Suprapubic skin (tissue), 4 donors: ENCODE measurements at regions not wholly inside any gene's neighbourhood (a gene's known extent, or its start where the extent isn't known, plus 50 kb on each side); places are given as distances from the start of the nearest gene placed in this dataset.

Experiments used
- DNase-seq, 2 donors: peaks; one replicate each; pipeline ENCODE4 v3.0.0-alpha.2; 2019; ENCODE audit warnings: low spot score in 2 of 2
- H3K27ac ChIP-seq: fragments of 200-600 bp; sonication (generic); one replicate; pipeline ENCODE4 v1.5.1; 2019
- H3K27me3 ChIP-seq: fragments of 200-600 bp; sonication (generic); one replicate; pipeline ENCODE4 v1.5.1; 2019
- H3K36me3 ChIP-seq: fragments of 200-600 bp; sonication (generic); one replicate; pipeline ENCODE4 v1.5.1; 2019
- H3K4me1 ChIP-seq: fragments of 200-600 bp; sonication (generic); one replicate; pipeline ENCODE4 v1.5.1; 2019
- H3K4me3 ChIP-seq: fragments of 200-600 bp; sonication (generic); one replicate; pipeline ENCODE4 v1.5.1; 2019; ENCODE audit warnings: mild to moderate bottlenecking
- H3K9me3 ChIP-seq: fragments of 200-600 bp; sonication (generic); one replicate; pipeline ENCODE4 v1.5.1; 2019
- CTCF ChIP-seq, 2 donors: fragments of 200-600 bp in 1 of 2; fragments of 450-650 bp in 1 of 2; sonication (generic) in 1 of 2; IDR thresholded peaks; one replicate each; pipeline ENCODE4 v1.5.1; 2016 to 2019; ENCODE audit warnings: antibody characterized with exemption in 2 of 2, mild to moderate bottlenecking in 1 of 2, moderate library complexity in 1 of 2
- EP300 ChIP-seq: sonication (generic); formaldehyde crosslinking; IDR thresholded peaks from one replicate; pipeline ENCODE4 v1.6.1; 2017; ENCODE audit warnings: antibody characterized with exemption
- POLR2A ChIP-seq, 2 donors: fragments of 450-650 bp; IDR thresholded peaks; one replicate each; pipeline ENCODE4 v1.6.1; 2017; ENCODE audit warnings: antibody characterized with exemption in 2 of 2, mild to moderate bottlenecking in 2 of 2, moderate library complexity in 2 of 2
- POLR2AphosphoS5 ChIP-seq, 3 donors: sonication (generic); formaldehyde crosslinking; IDR thresholded peaks; one replicate each; pipeline ENCODE4 v1.6.1; 2017; ENCODE audit warnings: antibody characterized with exemption in 3 of 3
- WGBS: methylation state at CpG from one replicate; pipeline ENCODE4 v1.1.5; 2018; 5-methylcytosine and 5-hydroxymethylcytosine counted together

GRCh38 chr15:97528238-97528637 is 432.3 kb upstream of the ARRDC4 start:
- TF ChIP-seq CTCF (IDR thresholded peaks at IDR 0.05) (no peak), EP300 (no peak), POLR2AphosphoS5 (IDR thresholded peaks at IDR 0.05) (no peak), POLR2A (IDR thresholded peaks at IDR 0.05) (no peak)
- H3K4me1 ChIP-seq, result no peaks in the 10 kb centered on the region
- no peaks in the 10 kb centered on the region for H3K27me3 ChIP-seq
- no peak overlapping the region for H3K27ac ChIP-seq
- no peak overlapping the region for H3K4me3 ChIP-seq
- H3K9me3 ChIP-seq, result no peaks in the 10 kb centered on the region
- no peaks in the 10 kb centered on the region for H3K36me3 ChIP-seq
- WGBS, result 78% methylated on average over 4 of the region's 4 CpGs
- DNase-seq, result no peak

- WGBS, result 48% methylated on average over 1 of the region's 1 CpG
- no peak for DNase-seq
- H3K36me3 ChIP-seq, result no peaks in the 10 kb centered on the region
- no peaks in the 10 kb centered on the region for H3K4me1 ChIP-seq
- H3K27me3 ChIP-seq, result no peaks in the 10 kb centered on the region
- TF ChIP-seq EP300 (no peak), CTCF (IDR thresholded peaks at IDR 0.05) (no peak), POLR2A (IDR thresholded peaks at IDR 0.05) (no peak), POLR2AphosphoS5 (IDR thresholded peaks at IDR 0.05) (no peak)
- no peak overlapping the region for H3K27ac ChIP-seq
- H3K9me3 ChIP-seq, result peaks cover 17% of the 10 kb centered on the region
- no peak overlapping the region for H3K4me3 ChIP-seq
Measured at GRCh38 chr15:97545799-97546198, 414.7 kb upstream of the ARRDC4 start.

- WGBS, result 53% methylated on average over 2 of the region's 2 CpGs
- Histone ChIP-seq H3K36me3 (no peaks in the 10 kb centered on the region), H3K4me3 (no peak overlapping the region), H3K9me3 (peaks cover 17% of the 10 kb centered on the region), H3K27me3 (no peaks in the 10 kb centered on the region), H3K4me1 (no peaks in the 10 kb centered on the region), H3K27ac (no peak overlapping the region)
- no peak for DNase-seq
- TF ChIP-seq EP300, result no peak
- no peak for TF ChIP-seq POLR2A (IDR thresholded peaks at IDR 0.05)
- TF ChIP-seq CTCF (IDR thresholded peaks at IDR 0.05), result no peak
- TF ChIP-seq POLR2AphosphoS5 (IDR thresholded peaks at IDR 0.05), result no peak
Measured at GRCh38 chr15:97547381-97547780, 413.1 kb upstream of the ARRDC4 start.

- H3K4me1 ChIP-seq, result no peaks in the 10 kb centered on the region
- H3K27ac ChIP-seq, result no peak overlapping the region
- no peaks in the 10 kb centered on the region for H3K9me3 ChIP-seq
- no peak for DNase-seq
- WGBS, result 76% methylated on average over 2 of the region's 2 CpGs
- TF ChIP-seq POLR2A (IDR thresholded peaks at IDR 0.05), result no peak
- TF ChIP-seq EP300, result no peak
- no peak for TF ChIP-seq POLR2AphosphoS5 (IDR thresholded peaks at IDR 0.05)
- no peak for TF ChIP-seq CTCF (IDR thresholded peaks at IDR 0.05)
- no peaks in the 10 kb centered on the region for H3K36me3 ChIP-seq
- H3K27me3 ChIP-seq, result no peaks in the 10 kb centered on the region
- no peak overlapping the region for H3K4me3 ChIP-seq
Measured at GRCh38 chr15:97561529-97561928, 399.0 kb upstream of the ARRDC4 start.

GRCh38 chr15:97563516-97563915 is 397.0 kb upstream of the ARRDC4 start:
- TF ChIP-seq POLR2AphosphoS5 (IDR thresholded peaks at IDR 0.05) (no peak), EP300 (no peak), CTCF (IDR thresholded peaks at IDR 0.05) (no peak), POLR2A (IDR thresholded peaks at IDR 0.05) (no peak)
- Histone ChIP-seq H3K27me3 (no peaks in the 10 kb centered on the region), H3K36me3 (no peaks in the 10 kb centered on the region), H3K9me3 (no peaks in the 10 kb centered on the region), H3K27ac (no peak overlapping the region), H3K4me1 (no peaks in the 10 kb centered on the region), H3K4me3 (no peak overlapping the region)
- DNase-seq, result no peak
- WGBS, result 88% methylated on average over 3 of the region's 3 CpGs
